Thyroid gland (tissue), 4 donors: ENCODE measurements at regions not wholly inside any gene's neighbourhood (a gene's known extent, or its start where the extent isn't known, plus 50 kb on each side); places are given as distances from the start of the nearest gene placed in this dataset.
"Not testable (repeated sequence)": the region's sequence is repeated elsewhere in the genome, so short reads cannot be mapped to it uniquely, and the experiment has no call there.

Experiments
- CTCF ChIP-seq, 6 experiments: fragments of 200-600 bp in 3 of 6; fragments of 450-650 bp in 3 of 6; sonication (generic) in 3 of 6; IDR thresholded peaks; one replicate each; pipeline ENCODE4 v1.5.1; 2016 to 2019; ENCODE audit warnings: antibody characterized with exemption in 6 of 6, mild to moderate bottlenecking in 2 of 6, inconsistent platforms in 1 of 6, moderate library complexity in 1 of 6
- POLR2A ChIP-seq, 2 donors: fragments of 450-650 bp; IDR thresholded peaks; one replicate each; pipeline ENCODE4 v1.6.1; 2017; ENCODE audit warnings: antibody characterized with exemption in 2 of 2, mild to moderate bottlenecking in 2 of 2, moderate library complexity in 1 of 2

GRCh38 chr9:61857709-61858351, 668.0 kb downstream of the SPATA31A7 start:
- not testable (repeated sequence) for TF ChIP-seq CTCF, POLR2A (IDR thresholded peaks at IDR 0.05)
